HG02759 (cell line): ENCODE measurements at regions not wholly inside any gene's neighbourhood (a gene's known extent, or its start where the extent isn't known, plus 50 kb on each side); places are given as distances from the start of the nearest gene placed in this dataset.

Source experiments
- ATAC-seq: cut with Tn5 transposase; IDR thresholded peaks from one replicate; pipeline ENCODE4 v1.9.1; 2021; ENCODE audit warnings: mild to moderate bottlenecking, moderate library complexity; ENCODE audit not compliant: unreplicated experiment

GRCh38 chr7:153430931-153431330 lies 621.3 kb upstream of the DPP6 start:
- no peak for ATAC-seq

DNA sequence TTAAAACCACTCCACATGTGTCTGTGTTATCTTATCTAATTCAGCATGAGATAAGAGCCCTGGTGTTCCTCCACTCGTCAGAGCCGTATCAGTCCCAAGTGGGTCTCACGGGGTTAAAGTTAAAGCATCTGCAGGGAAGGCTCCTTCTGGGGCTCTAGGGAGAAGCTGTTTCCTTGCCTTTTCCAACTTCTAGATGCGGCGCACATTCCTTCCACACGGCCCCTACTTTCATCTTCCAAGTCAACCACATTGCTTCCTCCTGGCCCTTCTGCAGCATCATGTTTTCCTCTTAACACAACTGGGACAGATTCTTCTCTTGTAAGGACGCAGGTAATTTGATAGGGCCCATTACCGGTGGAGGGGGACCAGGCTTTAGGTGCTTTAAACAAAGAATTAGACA lies 620.1 kb upstream of the DPP6 start:
- no peak for ATAC-seq

DNA sequence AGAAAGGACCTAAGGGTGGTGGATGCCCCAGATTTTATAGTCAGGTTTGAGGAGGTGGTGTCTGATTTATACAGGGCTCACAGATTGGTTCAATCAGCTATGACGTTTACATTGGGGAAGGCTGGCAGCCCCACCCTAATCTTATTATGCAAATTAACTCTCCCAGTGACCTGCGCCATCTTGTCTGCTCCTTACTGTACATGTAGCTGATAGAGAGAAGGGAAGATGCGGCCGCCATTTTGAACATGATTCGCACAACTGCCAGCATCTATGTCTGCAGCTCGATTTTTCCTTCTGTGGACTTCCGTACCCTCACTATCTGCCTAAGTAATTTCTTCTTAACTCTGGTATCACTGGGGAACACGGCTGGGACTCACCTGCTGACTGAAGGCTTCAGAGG lies 619.0 kb upstream of the DPP6 start:
- no peak for ATAC-seq

DNA sequence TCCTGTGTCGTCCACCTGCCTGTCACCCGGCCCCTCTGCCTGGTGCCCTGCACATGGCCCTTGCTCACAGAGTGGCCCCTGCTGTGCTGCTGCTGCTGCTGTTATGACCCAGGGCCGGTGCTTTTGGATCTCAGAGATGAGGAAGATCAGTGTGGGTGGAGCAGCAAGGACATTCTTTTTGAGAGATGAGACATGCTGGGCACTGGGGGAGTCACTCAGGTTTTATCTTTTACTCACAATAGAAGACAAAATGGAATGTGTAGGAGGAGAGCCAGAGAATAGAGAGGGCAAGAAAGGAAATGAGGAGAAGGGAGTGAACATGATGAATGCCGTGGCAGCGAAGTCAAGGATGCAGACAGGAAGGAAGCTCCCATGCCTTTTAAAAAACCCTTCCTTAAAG lies 611.5 kb upstream of the DPP6 start:
- ATAC-seq = no peak

GRCh38 chr7:153443032-153443701 lies 609.0 kb upstream of the DPP6 start:
- no peak for ATAC-seq

GRCh38 chr7:153444641-153445040 lies 607.6 kb upstream of the DPP6 start:
- no peak for ATAC-seq

- ATAC-seq = no peak
These were observed 606.6 kb upstream of the DPP6 start for GRCh38 chr7:153445641-153446040.

DNA sequence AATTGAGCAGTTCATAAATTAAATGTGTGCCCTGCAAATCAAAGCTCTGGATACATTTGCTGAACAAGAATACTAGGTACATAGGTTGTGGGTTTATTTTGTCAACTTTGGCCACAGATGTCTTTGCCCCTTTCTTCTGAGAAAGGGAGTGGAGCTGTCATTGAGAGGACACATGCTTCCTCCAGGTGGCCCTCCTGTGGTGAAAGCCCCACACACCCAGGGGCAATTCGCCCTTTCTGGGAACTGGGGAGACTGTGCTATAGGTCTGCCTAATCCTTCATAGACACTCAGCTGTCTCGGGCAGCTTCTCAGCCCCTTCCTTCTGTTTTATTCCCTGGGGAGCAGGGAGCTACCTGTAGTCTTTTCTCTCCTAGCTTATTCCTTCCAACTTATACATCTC lies 605.7 kb upstream of the DPP6 start:
- ATAC-seq = no peak

DNA sequence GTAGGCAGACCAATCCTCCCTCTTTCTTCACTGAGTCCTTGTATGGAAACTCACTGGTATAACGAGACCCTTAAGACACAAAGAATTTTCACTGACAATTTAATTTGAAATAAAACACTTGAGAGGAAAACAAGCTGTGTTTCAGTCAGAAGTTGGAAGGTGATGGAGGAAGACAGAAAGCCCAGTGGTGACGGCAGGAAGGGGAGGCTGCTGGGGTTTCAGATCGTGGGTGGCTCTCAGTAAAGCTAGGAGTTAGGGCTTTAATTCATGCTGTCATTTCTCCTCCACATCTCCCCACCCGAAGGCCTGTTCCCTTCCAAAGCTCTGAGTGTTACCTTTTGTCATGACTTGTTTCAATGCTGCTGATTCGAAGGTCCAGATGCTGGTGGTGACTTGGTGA lies 605.2 kb upstream of the DPP6 start:
- no peak for ATAC-seq

- no peak for ATAC-seq
These were observed 599.5 kb upstream of the DPP6 start for GRCh38 chr7:153452661-153453060.

- ATAC-seq = no peak
These were observed 597.9 kb upstream of the DPP6 start for GRCh38 chr7:153454306-153454705.

DNA sequence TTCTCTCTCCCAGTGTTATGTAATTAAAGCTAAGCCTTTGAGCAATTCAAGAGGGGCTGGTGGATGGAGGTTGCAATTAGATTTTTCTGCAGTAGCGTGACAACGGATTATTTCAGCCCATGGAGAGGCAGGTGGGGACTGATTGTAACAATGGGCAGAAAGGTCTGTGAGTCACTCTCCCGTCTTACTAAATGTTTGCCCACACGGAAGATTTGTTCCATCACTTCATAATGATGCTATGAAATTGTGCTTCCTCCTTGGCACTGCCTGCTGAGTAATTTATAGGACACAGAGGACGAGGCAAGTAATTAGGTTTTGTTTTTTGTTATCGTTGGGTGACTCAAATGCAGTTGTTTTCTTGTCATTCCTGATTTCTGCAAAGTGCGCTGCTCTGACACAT lies 594.5 kb upstream of the DPP6 start:
- no peak for ATAC-seq

DNA sequence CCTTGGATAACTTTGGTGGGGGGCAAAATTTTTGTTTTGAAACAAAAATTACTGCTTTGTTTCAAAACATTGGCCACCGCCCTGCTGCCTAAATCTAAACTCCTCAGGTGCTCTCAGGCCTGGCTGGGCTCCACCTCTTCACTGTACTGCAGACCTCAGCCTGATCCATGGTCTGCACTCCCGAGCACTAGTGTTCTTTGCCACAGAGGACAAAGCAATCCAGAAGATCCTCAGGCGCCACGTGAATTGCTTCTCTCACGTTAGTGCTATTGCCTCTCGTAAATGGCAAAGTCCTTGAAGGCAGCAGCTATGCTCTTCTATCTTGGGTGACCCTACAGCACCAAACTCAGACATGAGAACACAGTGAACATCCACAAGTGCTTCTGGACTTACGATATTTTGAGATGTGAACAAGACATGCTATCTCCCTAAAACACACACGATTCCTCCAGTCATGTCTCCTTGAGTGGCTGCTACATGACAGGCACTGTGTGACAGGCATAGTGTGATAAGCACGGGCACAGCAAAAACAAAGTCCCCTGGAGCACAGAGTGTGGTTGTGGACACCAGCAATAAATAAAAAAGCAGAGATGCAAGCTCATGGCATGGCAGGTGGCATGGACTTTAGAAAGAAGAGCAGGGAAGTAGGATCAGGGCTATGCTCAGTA lies 582.1 kb upstream of the DPP6 start:
- no peak for ATAC-seq

- ATAC-seq = no peak
These were observed 579.7 kb upstream of the DPP6 start for GRCh38 chr7:153472516-153472915.

- no peak for ATAC-seq
These were observed 579.0 kb upstream of the DPP6 start for GRCh38 chr7:153473185-153473584.

- ATAC-seq = no peak
These were observed 577.0 kb upstream of the DPP6 start for GRCh38 chr7:153475239-153475638.

DNA sequence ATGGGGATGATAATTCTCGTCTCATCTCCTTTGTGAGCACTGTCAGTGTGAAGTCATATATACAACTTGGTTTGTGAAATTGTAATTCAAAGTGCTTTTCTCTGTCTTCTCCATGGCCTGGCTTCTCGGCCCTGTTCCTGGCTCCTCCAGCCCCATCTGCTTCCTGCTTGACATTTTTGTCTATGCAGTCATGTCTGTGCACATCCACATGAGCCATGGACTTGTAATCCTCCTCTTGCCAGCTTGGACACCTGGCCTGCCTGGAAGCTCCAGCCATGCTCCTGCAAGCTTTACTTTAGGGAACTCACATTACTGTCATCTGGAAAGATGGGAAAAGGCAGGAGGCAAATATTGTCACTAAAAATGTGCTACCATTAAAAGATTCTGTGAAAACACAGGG lies 576.0 kb upstream of the DPP6 start:
- no peak for ATAC-seq

- no peak for ATAC-seq
These were observed 555.9 kb upstream of the DPP6 start for GRCh38 chr7:153496257-153496656.

- ATAC-seq = no peak
These were observed 549.1 kb upstream of the DPP6 start for GRCh38 chr7:153503093-153503492.

GRCh38 chr7:153504288-153505075 lies 547.7 kb upstream of the DPP6 start:
- ATAC-seq = no peak

DNA sequence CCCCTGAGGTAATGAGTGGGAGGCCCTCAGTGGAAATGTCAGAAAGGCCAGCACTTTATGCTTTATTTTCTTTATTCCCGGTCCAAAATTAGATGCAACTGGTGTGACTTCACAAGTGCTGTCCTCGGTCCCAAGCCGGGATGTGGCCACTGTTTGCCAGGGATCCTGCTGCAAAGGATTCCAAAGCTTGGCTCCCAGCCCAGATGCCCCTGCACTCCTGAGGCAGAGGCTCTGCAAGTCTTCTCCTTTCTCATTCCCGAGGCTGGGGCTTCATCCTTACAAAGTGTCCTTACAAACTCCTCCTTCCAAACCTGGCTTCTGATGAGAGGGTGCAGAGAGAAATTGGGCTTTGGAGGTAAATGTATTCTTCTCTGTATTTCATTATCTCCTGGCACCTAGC lies 544.3 kb upstream of the DPP6 start:
- no peak for ATAC-seq

DNA sequence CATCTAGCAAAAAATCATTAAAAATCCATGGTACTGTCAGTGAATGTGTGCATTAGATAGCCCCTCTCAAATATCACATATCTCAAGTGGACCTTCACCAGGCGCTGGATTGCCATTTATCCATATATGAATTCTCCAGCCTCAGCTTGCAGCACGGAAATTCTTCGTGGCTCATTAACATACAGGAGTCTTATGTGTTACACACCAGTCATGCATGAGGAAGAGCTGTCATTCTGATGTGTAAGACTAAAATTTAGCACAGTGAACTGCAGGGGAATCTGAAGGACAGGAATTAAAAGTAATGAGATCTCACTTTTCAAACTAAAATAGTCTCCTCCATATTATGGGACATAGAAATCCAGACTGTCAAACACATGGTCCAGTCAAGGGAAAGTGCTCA lies 542.4 kb upstream of the DPP6 start:
- no peak for ATAC-seq
